Activated T-helper 2 cell treated with anti-CD3 and anti-CD28 coated beads, Interferon-gamma antibody, Interleukin-2, Interleukin-4, amounts not matched to agents 10 μg/mL and 5 μg/mL and 100 μg/mL, durations not matched to agents 14 hours and 24 hours and 36 hours (primary cell): ENCODE measurements at regions not wholly inside any gene's neighbourhood (a gene's known extent, or its start where the extent isn't known, plus 50 kb on each side); places are given as distances from the start of the nearest gene placed in this dataset.

Experiments
- DNase-seq: peaks from one replicate; pipeline ENCODE4 v3.0.0; 2021; ENCODE audit warnings: low spot score
- H3K27ac Mint-ChIP-seq: one replicate; pipeline ENCODE4 v1.8.0; 2021; ENCODE audit warnings: mixed read lengths
- H3K27me3 Mint-ChIP-seq: one replicate; pipeline ENCODE4 v1.8.0; 2021; ENCODE audit warnings: low read depth, mixed read lengths
- H3K36me3 Mint-ChIP-seq: one replicate; pipeline ENCODE4 v1.8.0; 2021; ENCODE audit warnings: low read depth, mixed read lengths
- H3K4me1 Mint-ChIP-seq: one replicate; pipeline ENCODE4 v1.8.0; 2021; ENCODE audit warnings: low read depth, mixed read lengths
- H3K4me3 Mint-ChIP-seq: one replicate; pipeline ENCODE4 v1.8.0; 2021; ENCODE audit warnings: low read depth, mild to moderate bottlenecking, moderate library complexity, mixed read lengths
- H3K9me3 Mint-ChIP-seq: one replicate; pipeline ENCODE4 v1.8.0; 2021; ENCODE audit warnings: mixed read lengths
- intact Hi-C: fragments of 100-400 bp; cut with micrococcal nuclease; formaldehyde crosslinking; loops from one replicate; pipeline ENCODE4 v1.15.1; 2023

GRCh38 chr2:184256611-184257010 lies 341.7 kb upstream of the ZNF804A start:
- intact Hi-C loops: no loop called here
- Mint-ChIP-seq H3K27ac (no peak overlapping the region), H3K36me3 (no peaks in the 10 kb centered on the region), H3K27me3 (no peaks in the 10 kb centered on the region), H3K9me3 (peaks cover 12% of the 10 kb centered on the region), H3K4me1 (no peaks in the 10 kb centered on the region), H3K4me3 (no peak overlapping the region)
- DNase-seq: no peak

- no peak for DNase-seq
- Mint-ChIP-seq H3K9me3 (peaks cover 3% of the 10 kb centered on the region), H3K36me3 (no peaks in the 10 kb centered on the region), H3K27ac (no peak overlapping the region), H3K27me3 (no peaks in the 10 kb centered on the region), H3K4me3 (no peak overlapping the region), H3K4me1 (no peaks in the 10 kb centered on the region)
- intact Hi-C loops: no loop called here
Observed at GRCh38 chr2:184261331-184261730, 337.0 kb upstream of the ZNF804A start.

GRCh38 chr2:184261818-184262217 lies 336.5 kb upstream of the ZNF804A start:
- no peak for DNase-seq
- H3K9me3 Mint-ChIP-seq: peaks cover 3% of the 10 kb centered on the region
- H3K27ac Mint-ChIP-seq: no peak overlapping the region
- no peaks in the 10 kb centered on the region for H3K27me3 Mint-ChIP-seq
- H3K36me3 Mint-ChIP-seq: no peaks in the 10 kb centered on the region
- no peak overlapping the region for H3K4me3 Mint-ChIP-seq
- H3K4me1 Mint-ChIP-seq: no peaks in the 10 kb centered on the region
- intact Hi-C loops: no loop called here

DNA sequence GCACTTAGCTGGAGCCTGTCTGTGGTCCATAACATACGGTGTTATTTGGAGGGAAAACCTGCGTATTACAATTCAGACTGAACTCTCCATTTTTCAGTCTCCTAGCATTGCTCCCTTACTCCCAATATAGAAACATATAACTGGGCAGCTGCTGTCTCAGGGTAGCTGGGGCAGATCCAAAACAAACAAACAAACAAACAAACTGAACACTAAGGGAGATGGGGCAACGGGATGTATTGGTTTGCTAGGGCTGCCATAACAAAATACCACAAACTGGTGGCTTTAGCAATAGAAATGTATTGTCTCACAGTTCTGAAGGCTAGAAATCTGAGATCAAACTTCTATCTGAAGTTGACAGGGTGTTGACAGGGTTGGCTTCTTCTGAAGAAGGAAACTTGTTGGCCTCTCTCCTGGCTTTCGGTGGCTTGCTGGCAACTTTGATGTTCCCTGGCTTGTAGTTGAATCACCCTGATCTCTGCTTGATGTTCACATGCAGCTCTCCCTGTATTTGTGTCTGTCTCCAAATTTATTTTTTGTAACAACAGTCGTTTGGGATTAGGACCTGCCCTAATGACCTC lies 329.3 kb upstream of the ZNF804A start:
- intact Hi-C loops: no loop called here
- no peak for DNase-seq
- no peaks in the 10 kb centered on the region for H3K4me1 Mint-ChIP-seq

GRCh38 chr2:184270660-184271059 lies 327.7 kb upstream of the ZNF804A start:
- Mint-ChIP-seq H3K36me3 (no peaks in the 10 kb centered on the region), H3K9me3 (no peaks in the 10 kb centered on the region), H3K4me1 (no peaks in the 10 kb centered on the region), H3K4me3 (no peak overlapping the region), H3K27ac (no peak overlapping the region), H3K27me3 (no peaks in the 10 kb centered on the region)
- DNase-seq: no peak
- intact Hi-C loops: no loop called here

More for the DNA sequence above, 329.3 kb upstream of the ZNF804A start:
- Mint-ChIP-seq H3K36me3 (no peaks in the 10 kb centered on the region), H3K27ac (no peak overlapping the region), H3K27me3 (no peaks in the 10 kb centered on the region), H3K4me3 (no peak overlapping the region), H3K9me3 (peaks cover 3% of the 10 kb centered on the region)

GRCh38 chr2:184272056-184272455 lies 326.3 kb upstream of the ZNF804A start:
- Mint-ChIP-seq H3K27ac (no peak overlapping the region), H3K9me3 (no peaks in the 10 kb centered on the region), H3K4me1 (no peaks in the 10 kb centered on the region), H3K27me3 (no peaks in the 10 kb centered on the region), H3K4me3 (no peak overlapping the region), H3K36me3 (no peaks in the 10 kb centered on the region)
- intact Hi-C loops: no loop called here
- DNase-seq: no peak

- Mint-ChIP-seq H3K27me3 (no peaks in the 10 kb centered on the region), H3K4me3 (no peak overlapping the region), H3K4me1 (no peaks in the 10 kb centered on the region), H3K36me3 (no peaks in the 10 kb centered on the region), H3K9me3 (no peaks in the 10 kb centered on the region), H3K27ac (no peak overlapping the region)
- intact Hi-C loops: no loop called here
- DNase-seq: no peak
Observed at GRCh38 chr2:184294831-184295230, 303.5 kb upstream of the ZNF804A start.

- Mint-ChIP-seq H3K27me3 (no peaks in the 10 kb centered on the region), H3K36me3 (no peaks in the 10 kb centered on the region), H3K4me1 (no peaks in the 10 kb centered on the region), H3K9me3 (no peaks in the 10 kb centered on the region), H3K27ac (no peak overlapping the region), H3K4me3 (no peak overlapping the region)
- DNase-seq: no peak
- intact Hi-C loops: no loop called here
Observed at GRCh38 chr2:184297085-184297484, 301.2 kb upstream of the ZNF804A start.

DNA sequence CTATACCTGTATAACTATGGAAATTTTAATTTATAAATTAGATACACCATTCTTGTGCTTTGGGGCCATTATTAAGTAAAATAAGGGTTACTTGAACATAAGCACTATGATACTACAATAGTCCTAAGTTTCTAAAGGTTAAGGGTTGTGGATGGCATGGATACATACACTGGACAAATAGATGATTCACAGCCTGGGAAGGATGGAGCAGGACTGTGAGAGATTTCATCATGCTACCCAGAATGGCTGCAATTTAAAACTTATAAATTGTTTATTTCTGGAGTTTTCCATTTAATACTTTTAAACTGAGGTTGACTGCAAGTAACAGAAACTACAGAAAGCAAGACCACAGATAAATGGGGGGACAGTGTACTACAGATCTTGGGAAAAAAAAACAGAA lies 295.8 kb upstream of the ZNF804A start:
- H3K4me1 Mint-ChIP-seq: no peaks in the 10 kb centered on the region
- no peak overlapping the region for H3K4me3 Mint-ChIP-seq
- no peaks in the 10 kb centered on the region for H3K36me3 Mint-ChIP-seq
- no peak overlapping the region for H3K27ac Mint-ChIP-seq
- no peak for DNase-seq
- intact Hi-C loops: no loop called here
- H3K9me3 Mint-ChIP-seq: no peaks in the 10 kb centered on the region
- H3K27me3 Mint-ChIP-seq: no peaks in the 10 kb centered on the region

DNA sequence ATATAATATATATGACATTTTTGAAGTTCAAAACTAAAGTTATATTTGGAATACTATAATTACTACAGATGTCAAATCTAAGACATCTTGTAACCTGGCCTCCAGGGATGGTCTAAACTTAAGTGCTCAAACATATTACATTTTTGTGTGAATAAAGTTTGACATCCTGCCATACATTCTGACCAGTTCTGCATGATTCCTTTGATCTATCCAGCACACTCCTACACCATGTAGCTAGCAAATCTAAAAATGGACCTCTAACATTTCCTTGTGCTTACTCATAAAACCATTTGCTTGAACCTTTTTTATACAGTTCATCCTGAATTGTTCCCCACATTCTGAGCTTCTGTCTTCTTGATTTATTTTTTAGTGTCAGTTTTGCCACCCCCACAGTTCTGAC lies 294.3 kb upstream of the ZNF804A start:
- H3K36me3 Mint-ChIP-seq: no peaks in the 10 kb centered on the region
- no peak overlapping the region for H3K4me3 Mint-ChIP-seq
- no peaks in the 10 kb centered on the region for H3K9me3 Mint-ChIP-seq
- intact Hi-C loops: no loop called here
- no peaks in the 10 kb centered on the region for H3K27me3 Mint-ChIP-seq
- no peak for DNase-seq
- no peaks in the 10 kb centered on the region for H3K4me1 Mint-ChIP-seq
- H3K27ac Mint-ChIP-seq: no peak overlapping the region

DNA sequence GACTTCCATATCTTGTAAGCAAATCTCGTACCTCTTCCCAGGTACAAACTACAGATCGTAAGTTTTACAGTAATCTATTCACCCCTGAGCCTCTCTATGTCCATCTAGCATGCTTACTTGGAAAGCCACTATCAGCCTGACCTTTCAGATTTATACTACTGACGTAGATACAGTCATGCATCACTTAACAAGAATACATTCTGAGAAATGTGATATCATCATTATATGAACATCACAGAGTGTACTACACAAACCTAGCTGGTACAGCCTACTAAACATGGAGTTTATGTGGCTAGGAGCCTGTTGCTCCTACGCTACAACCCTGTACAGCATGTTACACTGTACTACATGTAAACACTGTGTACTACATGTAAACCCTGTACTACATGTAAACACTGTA lies 293.2 kb upstream of the ZNF804A start:
- Mint-ChIP-seq H3K4me3 (no peak overlapping the region), H3K4me1 (no peaks in the 10 kb centered on the region), H3K27me3 (no peaks in the 10 kb centered on the region), H3K9me3 (no peaks in the 10 kb centered on the region), H3K27ac (no peak overlapping the region), H3K36me3 (no peaks in the 10 kb centered on the region)
- intact Hi-C loops: no loop called here
- no peak for DNase-seq

DNA sequence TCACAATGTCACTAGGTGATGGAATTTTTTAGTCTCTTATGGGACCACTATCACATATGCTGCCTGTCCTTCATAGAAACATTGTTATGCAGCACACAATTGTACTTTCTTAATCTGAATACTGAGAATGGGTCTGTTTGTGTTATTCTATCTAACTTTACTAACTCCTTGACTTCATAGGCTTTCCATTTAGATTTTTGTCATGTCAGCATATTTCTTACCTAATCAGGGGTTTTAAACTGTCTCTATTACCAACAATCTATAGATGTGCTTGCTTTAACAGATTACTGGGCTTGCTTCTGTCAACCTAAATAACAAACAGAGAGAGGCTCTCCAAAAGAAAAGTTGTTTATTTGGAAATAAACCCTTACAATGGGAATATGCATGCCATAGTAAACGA lies 289.6 kb upstream of the ZNF804A start:
- no peak for DNase-seq
- Mint-ChIP-seq H3K9me3 (no peaks in the 10 kb centered on the region), H3K27me3 (no peaks in the 10 kb centered on the region), H3K4me3 (no peak overlapping the region), H3K27ac (no peak overlapping the region), H3K36me3 (no peaks in the 10 kb centered on the region), H3K4me1 (no peaks in the 10 kb centered on the region)
- intact Hi-C loops: no loop called here

GRCh38 chr2:184312970-184313369 lies 285.4 kb upstream of the ZNF804A start:
- Mint-ChIP-seq H3K4me3 (no peak overlapping the region), H3K27me3 (no peaks in the 10 kb centered on the region), H3K9me3 (no peaks in the 10 kb centered on the region), H3K36me3 (no peaks in the 10 kb centered on the region), H3K27ac (no peak overlapping the region), H3K4me1 (no peaks in the 10 kb centered on the region)
- no peak for DNase-seq
- intact Hi-C loops: no loop called here

GRCh38 chr2:184314829-184315228 lies 283.5 kb upstream of the ZNF804A start:
- Mint-ChIP-seq H3K4me3 (no peak overlapping the region), H3K27me3 (no peaks in the 10 kb centered on the region), H3K9me3 (no peaks in the 10 kb centered on the region), H3K27ac (no peak overlapping the region), H3K36me3 (no peaks in the 10 kb centered on the region), H3K4me1 (no peaks in the 10 kb centered on the region)
- intact Hi-C loops: no loop called here
- DNase-seq: no peak
